ENCODE measurements at regions not wholly inside any gene's neighbourhood (a gene's known extent, or its start where the extent isn't known, plus 50 kb on each side); places are given as distances from the start of the nearest gene placed in this dataset.

DNA sequence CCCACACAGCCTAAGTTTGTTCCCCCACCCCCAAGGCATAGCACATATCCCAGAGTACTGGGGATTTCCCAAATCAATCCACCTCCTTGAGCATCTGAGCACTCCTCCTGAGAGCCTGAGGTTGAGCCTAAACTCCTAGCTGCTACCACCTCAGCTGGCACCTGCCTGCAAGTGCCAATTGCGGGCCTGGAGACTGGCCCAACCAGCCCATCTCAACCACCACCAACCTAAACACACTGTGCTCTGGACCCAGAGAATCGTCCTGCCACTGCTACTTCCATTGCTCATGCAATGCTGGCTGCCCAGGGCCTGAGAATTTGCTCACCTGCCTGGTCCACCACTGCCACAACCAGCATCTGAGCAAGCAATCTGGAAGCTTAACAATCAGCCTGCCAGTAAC, 177.1 kb downstream of the FGF13 start:
- H3K27me3 ChIP-seq: no peaks in the 10 kb centered on the region
- DNase-seq (ENCODE audit: low read depth in 1 of 2, low spot score in 1 of 2): no peak
- TF ChIP-seq, protein P1, sequence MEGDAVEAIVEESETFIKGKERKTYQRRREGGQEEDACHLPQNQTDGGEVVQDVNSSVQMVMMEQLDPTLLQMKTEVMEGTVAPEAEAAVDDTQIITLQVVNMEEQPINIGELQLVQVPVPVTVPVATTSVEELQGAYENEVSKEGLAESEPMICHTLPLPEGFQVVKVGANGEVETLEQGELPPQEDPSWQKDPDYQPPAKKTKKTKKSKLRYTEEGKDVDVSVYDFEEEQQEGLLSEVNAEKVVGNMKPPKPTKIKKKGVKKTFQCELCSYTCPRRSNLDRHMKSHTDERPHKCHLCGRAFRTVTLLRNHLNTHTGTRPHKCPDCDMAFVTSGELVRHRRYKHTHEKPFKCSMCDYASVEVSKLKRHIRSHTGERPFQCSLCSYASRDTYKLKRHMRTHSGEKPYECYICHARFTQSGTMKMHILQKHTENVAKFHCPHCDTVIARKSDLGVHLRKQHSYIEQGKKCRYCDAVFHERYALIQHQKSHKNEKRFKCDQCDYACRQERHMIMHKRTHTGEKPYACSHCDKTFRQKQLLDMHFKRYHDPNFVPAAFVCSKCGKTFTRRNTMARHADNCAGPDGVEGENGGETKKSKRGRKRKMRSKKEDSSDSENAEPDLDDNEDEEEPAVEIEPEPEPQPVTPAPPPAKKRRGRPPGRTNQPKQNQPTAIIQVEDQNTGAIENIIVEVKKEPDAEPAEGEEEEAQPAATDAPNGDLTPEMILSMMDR (IDR thresholded peaks at IDR 0.05; ENCODE audit: low read depth, low read length): no peak

DNA sequence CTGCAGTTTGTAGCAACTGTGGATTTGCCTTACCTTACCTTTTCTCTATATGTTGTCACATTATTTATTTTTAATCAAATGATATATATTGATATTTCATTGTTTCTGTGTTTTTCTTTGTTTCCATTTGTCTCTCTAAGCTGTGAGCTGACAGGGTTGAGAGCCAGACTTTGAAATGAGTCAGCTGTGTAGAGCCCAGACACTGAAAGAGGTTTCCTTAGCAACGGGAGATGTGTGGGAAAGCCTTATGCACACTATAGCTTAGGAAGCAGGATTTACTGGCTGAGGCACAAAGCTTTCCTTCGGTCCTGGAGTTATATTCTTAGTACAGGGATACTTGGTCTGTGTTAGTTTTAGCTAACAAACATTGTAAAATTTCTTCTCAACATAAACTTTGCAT, 192.2 kb downstream of the FGF13 start:
- Histone ChIP-seq H3K4me1 (ENCODE audit: low read depth) (peaks cover 11% of the 10 kb centered on the region), H3K9me3 (ENCODE audit: low read depth) (no peaks in the 10 kb centered on the region), H3K27ac (peak overlapping the region; percentile 4), H3K36me3 (no peaks in the 10 kb centered on the region), H3K4me3 (no peak overlapping the region), H3K27me3 (no peaks in the 10 kb centered on the region)
- peak in 1 of 2 donors; percentile 82 for DNase-seq (ENCODE audit: low read depth in 1 of 2, low spot score in 1 of 2)
- TF ChIP-seq, protein P1 (IDR thresholded peaks at IDR 0.05; ENCODE audit: low read depth, low read length): no peak

More for the DNA sequence above, 177.1 kb downstream of the FGF13 start:
- Histone ChIP-seq H3K4me3 (no peak overlapping the region), H3K27ac (no peak overlapping the region), H3K9me3 (ENCODE audit: low read depth) (no peaks in the 10 kb centered on the region), H3K4me1 (ENCODE audit: low read depth) (peaks cover 7% of the 10 kb centered on the region), H3K36me3 (no peaks in the 10 kb centered on the region)

DNA sequence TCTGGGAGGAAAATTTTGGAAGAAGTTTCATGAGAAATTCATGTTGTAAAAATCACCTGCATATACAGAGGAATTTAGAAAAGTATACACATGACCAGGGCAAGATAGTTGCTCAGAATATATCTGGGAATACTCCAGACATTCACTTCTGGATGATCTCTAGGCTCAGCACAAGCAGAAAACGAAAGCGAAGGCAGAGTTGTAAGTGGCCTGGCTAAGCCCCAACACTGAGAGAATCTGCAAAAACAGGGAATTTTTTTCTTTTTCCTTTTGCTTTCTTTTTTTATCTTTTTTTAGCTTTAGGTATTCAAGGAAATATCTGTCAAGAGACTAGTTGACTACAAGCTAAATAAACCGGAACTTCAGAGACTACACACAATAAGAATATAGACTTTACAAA, 207.2 kb downstream of the FGF13 start:
- Histone ChIP-seq H3K27me3 (no peaks in the 10 kb centered on the region), H3K36me3 (no peaks in the 10 kb centered on the region), H3K4me3 (no peak overlapping the region), H3K4me1 (ENCODE audit: low read depth) (peaks cover under 1% of the 10 kb centered on the region), H3K27ac (no peak overlapping the region), H3K9me3 (ENCODE audit: low read depth) (no peaks in the 10 kb centered on the region)
- no peak for DNase-seq (ENCODE audit: low read depth in 1 of 2, low spot score in 1 of 2)
- TF ChIP-seq, protein P1 (IDR thresholded peaks at IDR 0.05; ENCODE audit: low read depth, low read length): no peak

DNA sequence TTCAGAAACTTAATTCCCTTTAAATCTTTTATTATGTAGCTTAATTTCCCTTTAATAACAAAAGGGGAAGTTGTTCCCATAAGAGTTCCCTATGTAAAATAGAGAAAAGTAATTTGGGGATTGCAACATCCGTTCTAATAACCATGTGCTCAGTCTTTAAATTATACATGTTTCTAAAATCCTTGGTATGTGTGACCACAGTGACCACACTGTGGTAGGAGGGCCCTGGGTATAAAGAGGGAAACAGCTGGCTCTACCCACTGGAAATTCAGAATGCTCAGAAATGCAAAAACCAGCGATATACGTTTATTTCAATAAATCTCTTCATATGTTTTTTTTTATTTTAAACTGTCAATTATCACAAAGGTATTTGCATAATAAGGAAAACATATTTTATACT, 219.1 kb downstream of the FGF13 start:
- no peaks in the 10 kb centered on the region for H3K27me3 ChIP-seq
- H3K4me3 ChIP-seq: no peak overlapping the region
- no peaks in the 10 kb centered on the region for H3K4me1 ChIP-seq (ENCODE audit: low read depth)
- DNase-seq (ENCODE audit: low read depth in 1 of 2, low spot score in 1 of 2): no peak
- H3K9me3 ChIP-seq (ENCODE audit: low read depth): no peaks in the 10 kb centered on the region
- TF ChIP-seq, protein P1 (IDR thresholded peaks at IDR 0.05; ENCODE audit: low read depth, low read length): no peak
- no peaks in the 10 kb centered on the region for H3K36me3 ChIP-seq
- no peak overlapping the region for H3K27ac ChIP-seq

DNA sequence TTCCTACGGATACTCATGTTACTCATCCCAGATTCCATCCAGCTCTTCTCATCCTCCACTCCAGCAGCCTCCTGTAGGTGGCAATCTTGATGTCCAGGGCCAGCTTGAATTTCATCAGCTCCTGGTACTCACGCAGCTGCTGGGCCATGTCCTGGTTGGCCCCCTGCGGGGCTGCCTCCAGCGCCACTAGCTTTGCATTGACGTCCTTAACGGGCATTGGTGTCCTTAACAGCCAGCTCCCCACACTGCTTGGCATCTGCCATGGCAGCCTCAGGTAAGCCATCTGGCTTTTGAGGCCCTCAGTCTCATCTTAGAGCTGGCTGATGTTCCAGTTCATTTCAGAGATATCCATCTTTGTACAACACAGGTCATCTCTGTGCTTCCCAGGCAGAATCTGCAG, 223.7 kb downstream of the FGF13 start:
- H3K36me3 ChIP-seq: no peaks in the 10 kb centered on the region
- no peak for DNase-seq (ENCODE audit: low read depth in 1 of 2, low spot score in 1 of 2)
- H3K4me3 ChIP-seq: no peak overlapping the region
- H3K27ac ChIP-seq: no peak overlapping the region
- H3K4me1 ChIP-seq (ENCODE audit: low read depth): no peaks in the 10 kb centered on the region
- H3K9me3 ChIP-seq (ENCODE audit: low read depth): no peaks in the 10 kb centered on the region
- no peaks in the 10 kb centered on the region for H3K27me3 ChIP-seq
- TF ChIP-seq, protein P1 (IDR thresholded peaks at IDR 0.05; ENCODE audit: low read depth, low read length): no peak

DNA sequence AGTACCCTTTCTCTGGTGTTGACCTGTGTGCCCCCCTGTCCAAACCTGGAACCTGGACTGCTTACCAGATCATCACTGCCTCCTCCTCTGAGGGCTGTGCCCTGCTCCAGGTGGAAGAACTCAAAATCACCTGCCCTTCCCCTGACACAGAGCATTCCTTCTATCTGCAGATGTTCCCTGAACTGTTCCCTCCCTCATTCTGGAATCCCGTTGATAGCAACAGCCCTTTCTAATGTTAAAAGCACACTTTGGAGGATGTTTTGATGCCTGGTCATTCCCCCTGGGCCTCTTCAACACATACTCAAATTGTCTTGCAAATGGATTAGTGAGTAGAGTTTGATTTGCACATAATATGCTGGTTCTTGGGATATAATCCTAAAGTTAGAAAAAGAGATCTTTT, 225.8 kb downstream of the FGF13 start:
- H3K27ac ChIP-seq: no peak overlapping the region
- H3K4me1 ChIP-seq (ENCODE audit: low read depth): no peaks in the 10 kb centered on the region
- DNase-seq (ENCODE audit: low read depth in 1 of 2, low spot score in 1 of 2): no peak
- H3K27me3 ChIP-seq: no peaks in the 10 kb centered on the region
- no peak overlapping the region for H3K4me3 ChIP-seq
- H3K9me3 ChIP-seq (ENCODE audit: low read depth): no peaks in the 10 kb centered on the region
- H3K36me3 ChIP-seq: no peaks in the 10 kb centered on the region
- TF ChIP-seq, protein P1 (IDR thresholded peaks at IDR 0.05; ENCODE audit: low read depth, low read length): no peak

Data from cardiac muscle cell (in vitro differentiated cells and primary cell).